H1 (cell line): ENCODE measurements at regions not wholly inside any gene's neighbourhood (a gene's known extent, or its start where the extent isn't known, plus 50 kb on each side); places are given as distances from the start of the nearest gene placed in this dataset.
A peak's percentile ranks its signal among the peaks of the same experiment; 100 is the strongest.

Experiments
- CTCF ChIA-PET: fragments of 300-600 bp; sonication (Branson Sonifier 250); formaldehyde crosslinking; loops from one replicate; lab custom pipeline; 2021; ENCODE audit not compliant: partially characterized antibody; lab: Charles Lee
- POLR2A ChIA-PET: fragments of 300-600 bp; sonication (Branson Sonifier 250); formaldehyde crosslinking; loops from one replicate; lab custom pipeline; 2021; ENCODE audit warnings: inconsistent platforms; ENCODE audit not compliant: partially characterized antibody; lab: Charles Lee
- DNase-seq, 2 experiments: peaks; one replicate each; pipeline versions ENCODE4 v3.0.0 to v3.0.0-alpha.2; 2010 to 2022; ENCODE audit warnings: low spot score in 2 of 2, low read depth in 1 of 2, mixed read lengths in 1 of 2
- FAIRE-seq: peaks from 2 replicates; lab custom pipeline; 2011; peaks lifted over from hg19 to GRCh38; lab: Jason Lieb, UNC
- H2AFZ ChIP-seq: 2 replicates; pipeline ENCODE4 v1.8.1; 2012; ENCODE audit warnings: low read length, inconsistent platforms
- H2AK5ac ChIP-seq: 2 replicates; pipeline ENCODE4 v1.6.1; 2013; ENCODE audit warnings: low read depth, low read length
- H2BK120ac ChIP-seq: replicated peaks from 2 replicates; pipeline ENCODE3; 2013; ENCODE audit warnings: low read depth, low read length, inconsistent platforms
- H2BK12ac ChIP-seq: 2 replicates; pipeline ENCODE4 v1.6.1; 2013; ENCODE audit warnings: low read depth, low read length
- H2BK15ac ChIP-seq: 2 replicates; pipeline ENCODE4 v1.6.1; 2013; ENCODE audit warnings: low read length
- H2BK20ac ChIP-seq: 2 replicates; pipeline ENCODE4 v1.6.1; 2013; ENCODE audit warnings: low read length
- H2BK5ac ChIP-seq: 2 replicates; pipeline ENCODE4 v1.6.1; 2013; ENCODE audit warnings: low read depth, low read length
- H3K14ac ChIP-seq: 2 replicates; pipeline ENCODE4 v1.6.1; 2013; ENCODE audit warnings: inconsistent platforms; ENCODE audit not compliant: insufficient read length
- H3K18ac ChIP-seq: 2 replicates; pipeline ENCODE4 v1.6.1; 2013; ENCODE audit warnings: low read length; ENCODE audit errors: extremely low read depth
- H3K23ac ChIP-seq: 2 replicates; pipeline ENCODE4 v1.6.1; 2013; ENCODE audit warnings: inconsistent platforms; ENCODE audit not compliant: insufficient read length
- H3K23me2 ChIP-seq: 2 replicates; pipeline ENCODE4 v1.6.1; 2013; ENCODE audit warnings: low read depth, low read length
- H3K27ac ChIP-seq: 2 replicates; pipeline ENCODE4 v1.6.1; 2011; ENCODE audit warnings: low read depth, low read length, inconsistent platforms
- H3K27me3 ChIP-seq, 4 experiments: replicated peaks in 1 of 4; 1 replicate in 1 of 4; 2 replicates in 3 of 4; pipeline versions ENCODE4 v1.6.1 to v1.8.1; 2011 to 2013; ENCODE audit warnings: low read length in 3 of 4, mild to moderate bottlenecking in 3 of 4, inconsistent platforms in 2 of 4, mixed read lengths in 2 of 4, moderate library complexity in 1 of 4; ENCODE audit not compliant: control insufficient read depth in 3 of 4, insufficient read depth in 3 of 4; ENCODE audit errors: extremely low read depth in 1 of 4
- H3K36me3 ChIP-seq, 4 experiments: 2 replicates each; pipeline versions ENCODE4 v1.6.1 to v1.8.1; 2011 to 2013; ENCODE audit warnings: mild to moderate bottlenecking in 4 of 4, low read length in 3 of 4, moderate library complexity in 2 of 4, control low read depth in 1 of 4, inconsistent platforms in 1 of 4; ENCODE audit not compliant: insufficient read depth in 4 of 4, control insufficient read depth in 2 of 4
- H3K4ac ChIP-seq: replicated peaks from 2 replicates; pipeline ENCODE3; 2013; ENCODE audit warnings: low read length, low read depth, mixed read lengths, inconsistent platforms; ENCODE audit not compliant: insufficient read length
- H3K4me1 ChIP-seq, 4 experiments: replicated peaks in 1 of 4; 1 replicate in 1 of 4; 2 replicates in 3 of 4; pipeline versions ENCODE4 v1.6.1 to v1.8.1; 2011 to 2013; ENCODE audit warnings: low read length in 3 of 4, inconsistent platforms in 2 of 4, mixed read lengths in 1 of 4; ENCODE audit not compliant: insufficient read depth in 4 of 4, control insufficient read depth in 3 of 4
- H3K4me2 ChIP-seq, 2 experiments: 2 replicates each; pipeline versions ENCODE4 v1.6.1 to v1.8.1; 2011 to 2013; ENCODE audit warnings: low read depth in 2 of 2, low read length in 2 of 2, control low read depth in 1 of 2, inconsistent platforms in 1 of 2, mild to moderate bottlenecking in 1 of 2; ENCODE audit not compliant: insufficient read depth in 1 of 2
- H3K4me3 ChIP-seq, 4 experiments: fragments of 200-600, 300-600 bp in 1 of 4; sonication (generic), shearing (Covaris generic), sonication (Bioruptor Twin) in 1 of 4; 2 replicates each; pipeline versions ENCODE4 v1.5.1 to v1.8.1; 2011 to 2016; ENCODE audit warnings: low read length in 4 of 4, low read depth in 3 of 4, control low read depth in 2 of 4, inconsistent platforms in 2 of 4, mild to moderate bottlenecking in 2 of 4, mixed read lengths in 1 of 4, moderate library complexity in 1 of 4; ENCODE audit not compliant: insufficient read depth in 2 of 4; ENCODE audit errors: extremely low read depth in 1 of 4
- H3K56ac ChIP-seq: replicated peaks from 2 replicates; pipeline ENCODE3; 2013; ENCODE audit warnings: low read depth, mild to moderate bottlenecking, mixed read lengths, low read length, inconsistent platforms; ENCODE audit not compliant: insufficient read length
- H3K79me1 ChIP-seq: 2 replicates; pipeline ENCODE4 v1.6.1; 2013; ENCODE audit warnings: low read depth, low read length, control low read depth
- H3K79me2 ChIP-seq, 2 experiments: 2 replicates each; pipeline versions ENCODE4 v1.6.1 to v1.8.1; 2012 to 2013; ENCODE audit warnings: low read length in 2 of 2, mild to moderate bottlenecking in 2 of 2, inconsistent platforms in 1 of 2; ENCODE audit not compliant: insufficient read depth in 2 of 2, control insufficient read depth in 1 of 2
- H3K9ac ChIP-seq, 4 experiments: replicated peaks in 1 of 4; 1 replicate in 1 of 4; 2 replicates in 3 of 4; pipeline versions ENCODE4 v1.6.1 to v1.8.1; 2011 to 2013; ENCODE audit warnings: low read depth in 3 of 4, low read length in 3 of 4, control low read depth in 2 of 4, mild to moderate bottlenecking in 2 of 4, moderate library complexity in 2 of 4, inconsistent platforms in 1 of 4; ENCODE audit errors: extremely low read depth in 1 of 4
- H3K9me3 ChIP-seq, 2 experiments: 2 replicates each; pipeline versions ENCODE4 v1.6.1 to v1.8.1; 2012 to 2013; ENCODE audit warnings: mild to moderate bottlenecking in 2 of 2, moderate library complexity in 2 of 2, control low read depth in 1 of 2, inconsistent platforms in 1 of 2, low read depth in 1 of 2, low read length in 1 of 2, mixed read lengths in 1 of 2; ENCODE audit not compliant: insufficient read depth in 2 of 2
- H4K20me1 ChIP-seq, 2 experiments: replicated peaks in 1 of 2; 2 replicates each; pipeline versions ENCODE3 to v1.8.1; 2011 to 2013; ENCODE audit warnings: inconsistent platforms in 2 of 2, low read length in 2 of 2, mild to moderate bottlenecking in 1 of 2; ENCODE audit not compliant: insufficient read depth in 2 of 2, control insufficient read depth in 1 of 2
- H4K5ac ChIP-seq: 2 replicates; pipeline ENCODE4 v1.6.1; 2013; ENCODE audit warnings: low read length, low read depth, mixed read lengths, inconsistent platforms; ENCODE audit not compliant: insufficient read length
- H4K8ac ChIP-seq: 2 replicates; pipeline ENCODE4 v1.8.0; 2013; ENCODE audit warnings: mild to moderate bottlenecking, moderate library complexity, low read length, inconsistent platforms; ENCODE audit not compliant: insufficient read depth; ENCODE audit errors: extremely low read depth
- H4K91ac ChIP-seq: replicated peaks from 2 replicates; pipeline ENCODE3; 2013; ENCODE audit warnings: low read length, mixed read lengths, inconsistent platforms; ENCODE audit not compliant: insufficient read length
- CHD2 ChIP-seq: IDR thresholded peaks from 2 replicates; pipeline ENCODE4 v1.6.1; 2012; ENCODE audit warnings: low read length, improper control_type of control experiment
- WGBS, 2 experiments: shearing (Covaris generic) in 1 of 2; methylation state at CpG; one replicate each; pipeline versions ENCODE4 v1.1.6 to v1.1.7; 2013 to 2015; ENCODE audit warnings: low lambda C conversion rate in 2 of 2, mixed read lengths in 2 of 2, inconsistent platforms in 1 of 2, low coverage in 1 of 2, missing lambda C conversion rate in 1 of 2; ENCODE audit not compliant: insufficient replicate concordance in 2 of 2, insufficient coverage in 1 of 2, insufficient read length in 1 of 2; ENCODE audit errors: extremely low coverage in 1 of 2, missing lambda C conversion rate in 1 of 2; 5-methylcytosine and 5-hydroxymethylcytosine counted together

GRCh38 chr5:60196385-60197113 is 303.0 kb upstream of the PDE4D start:
- Histone ChIP-seq H2BK15ac (no peak overlapping the region), H3K4ac (no peak overlapping the region), H3K56ac (no peak overlapping the region), H3K18ac (no peak overlapping the region), H2BK12ac (no peak overlapping the region), H3K23me2 (no peaks in the 10 kb centered on the region; the same call in 1 of the 2 replicates), H4K8ac (peak overlapping the region; percentile 65; the same call in 1 of the 2 replicates), H3K4me2 (no peak overlapping the region), H2AK5ac (no peak overlapping the region), H3K9me3 (no peaks in the 10 kb centered on the region), H3K79me1 (no peaks in the 10 kb centered on the region), H2AFZ (no peak overlapping the region), H3K27ac (no peak overlapping the region), H3K23ac (no peak overlapping the region), H3K79me2 (no peaks in the 10 kb centered on the region), H4K20me1 (no peaks in the 10 kb centered on the region), H4K5ac (no peak overlapping the region), H2BK120ac (no peak overlapping the region), H3K14ac (no peak overlapping the region), H3K27me3 (no peaks in the 10 kb centered on the region), H3K36me3 (no peaks in the 10 kb centered on the region), H3K9ac (no peak overlapping the region), H2BK5ac (no peak overlapping the region), H3K4me1 (no peaks in the 10 kb centered on the region), H4K91ac (no peak overlapping the region), H2BK20ac (no peak overlapping the region), H3K4me3 (no peak overlapping the region)
- CTCF ChIA-PET, result interaction anchor here (0.7 to 1.5 kb wide), 2 partner anchors 91 to 94 kb away, joined by 3 to 4 read pairs; no protein-coding TSS in a partner anchor
- TF ChIP-seq CHD2, result no peak
- FAIRE-seq, result no peak
- WGBS, 2 experiments, result 89% methylated on average over 2 of the region's 2 CpGs; no CpG with 5 or more reads in 1 of the 2 experiments
- no peak for DNase-seq
- POLR2A ChIA-PET, result no interaction called here
